ENCODE measurements at regions not wholly inside any gene's neighbourhood (a gene's known extent, or its start where the extent isn't known, plus 50 kb on each side); places are given as distances from the start of the nearest gene placed in this dataset.

GRCh38 chr7:18196638-18197037, 169.0 kb upstream of the PRPS1L1 start:
- TF ChIP-seq FOXM1 (IDR thresholded peaks at IDR 0.05; ENCODE audit: borderline replicate concordance) (no peak), NFRKB (IDR thresholded peaks at IDR 0.05) (no peak), BHLHE40 (IDR thresholded peaks at IDR 0.05; ENCODE audit: borderline replicate concordance) (no peak), SP1 (IDR thresholded peaks at IDR 0.05) (no peak), LEF1 (IDR thresholded peaks at IDR 0.05; ENCODE audit: borderline replicate concordance) (no peak), FOXA1 (IDR thresholded peaks at IDR 0.05) (no peak), L3MBTL2 (conservative IDR thresholded peaks at IDR 0.05) (no peak), ELF4 (IDR thresholded peaks at IDR 0.05) (no peak), PKNOX1 (IDR thresholded peaks at IDR 0.05) (no peak), FOXK2 (IDR thresholded peaks at IDR 0.05) (no peak), ARNT (IDR thresholded peaks at IDR 0.05) (no peak), SUZ12 (IDR thresholded peaks at IDR 0.05) (no peak), HDGF (IDR thresholded peaks at IDR 0.05; ENCODE audit: borderline replicate concordance) (no peak)
